Thyroid gland (tissue), 4 donors: ENCODE measurements at regions not wholly inside any gene's neighbourhood (a gene's known extent, or its start where the extent isn't known, plus 50 kb on each side); places are given as distances from the start of the nearest gene placed in this dataset.

Source experiments
- DNase-seq, 2 donors: peaks; one replicate each; pipeline ENCODE4 v3.0.0-alpha.2; 2019
- H3K27ac ChIP-seq, 3 donors: fragments of 200-600 bp; sonication (generic); 1 replicate in 2 of 3; 2 replicates in 1 of 3; pipeline ENCODE4 v1.5.1; 2016 to 2019; ENCODE audit warnings: mild to moderate bottlenecking in 1 of 3, moderate library complexity in 1 of 3
- H3K27me3 ChIP-seq: fragments of 200-600 bp; sonication (generic); one replicate; pipeline ENCODE4 v1.5.1; 2019
- H3K36me3 ChIP-seq, 2 donors: fragments of 200-600 bp; sonication (generic); one replicate each; pipeline ENCODE4 v1.5.1; 2016 to 2019
- H3K4me1 ChIP-seq, 2 donors: fragments of 200-600 bp; sonication (generic); one replicate each; pipeline ENCODE4 v1.5.1; 2017 to 2019
- H3K4me3 ChIP-seq, 3 donors: fragments of 200-600 bp; sonication (generic); replicated peaks in 1 of 3; 1 replicate in 2 of 3; 2 replicates in 1 of 3; pipeline ENCODE4 v1.5.1; 2016; ENCODE audit warnings: mild to moderate bottlenecking in 1 of 3
- H3K9me3 ChIP-seq: fragments of 200-600 bp; sonication (generic); one replicate; pipeline ENCODE4 v1.5.1; 2017
- POLR2A ChIP-seq, 2 donors: fragments of 450-650 bp; IDR thresholded peaks; one replicate each; pipeline ENCODE4 v1.6.1; 2017; ENCODE audit warnings: antibody characterized with exemption in 2 of 2, mild to moderate bottlenecking in 2 of 2, moderate library complexity in 1 of 2
- WGBS, 2 donors: methylation state at CpG; one replicate each; pipeline ENCODE4 v1.1.5; 2017; 5-methylcytosine and 5-hydroxymethylcytosine counted together
- intact Hi-C: fragments of 100-400 bp; cut with DNase I; formaldehyde crosslinking; loops from one replicate; pipeline ENCODE4 v1.15.1; 2023
- TF ChIP-seq, protein P1 (sequence below), 6 experiments: fragments of 200-600 bp in 3 of 6; fragments of 450-650 bp in 3 of 6; sonication (generic) in 3 of 6; IDR thresholded peaks; one replicate each; pipeline ENCODE4 v1.5.1; 2016 to 2019; ENCODE audit warnings: antibody characterized with exemption in 6 of 6, mild to moderate bottlenecking in 2 of 6, inconsistent platforms in 1 of 6, moderate library complexity in 1 of 6

GRCh38 chr10:94085288-94085687 is 91.6 kb downstream of the PLCE1 start:
- no peak overlapping the region for H3K27ac ChIP-seq

GRCh38 chr10:94085766-94086437 is 92.2 kb downstream of the PLCE1 start:
- H3K4me1 ChIP-seq: peaks cover 23 to 24% of the 10 kb centered on the region in 2 donors
- H3K27me3 ChIP-seq: no peaks in the 10 kb centered on the region
- 86 to 87% methylated on average over 5 of the region's 5 CpGs for WGBS, 2 donors
- TF ChIP-seq, protein P1, sequence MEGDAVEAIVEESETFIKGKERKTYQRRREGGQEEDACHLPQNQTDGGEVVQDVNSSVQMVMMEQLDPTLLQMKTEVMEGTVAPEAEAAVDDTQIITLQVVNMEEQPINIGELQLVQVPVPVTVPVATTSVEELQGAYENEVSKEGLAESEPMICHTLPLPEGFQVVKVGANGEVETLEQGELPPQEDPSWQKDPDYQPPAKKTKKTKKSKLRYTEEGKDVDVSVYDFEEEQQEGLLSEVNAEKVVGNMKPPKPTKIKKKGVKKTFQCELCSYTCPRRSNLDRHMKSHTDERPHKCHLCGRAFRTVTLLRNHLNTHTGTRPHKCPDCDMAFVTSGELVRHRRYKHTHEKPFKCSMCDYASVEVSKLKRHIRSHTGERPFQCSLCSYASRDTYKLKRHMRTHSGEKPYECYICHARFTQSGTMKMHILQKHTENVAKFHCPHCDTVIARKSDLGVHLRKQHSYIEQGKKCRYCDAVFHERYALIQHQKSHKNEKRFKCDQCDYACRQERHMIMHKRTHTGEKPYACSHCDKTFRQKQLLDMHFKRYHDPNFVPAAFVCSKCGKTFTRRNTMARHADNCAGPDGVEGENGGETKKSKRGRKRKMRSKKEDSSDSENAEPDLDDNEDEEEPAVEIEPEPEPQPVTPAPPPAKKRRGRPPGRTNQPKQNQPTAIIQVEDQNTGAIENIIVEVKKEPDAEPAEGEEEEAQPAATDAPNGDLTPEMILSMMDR (IDR thresholded peaks at IDR 0.05): no peak
- H3K36me3 ChIP-seq: no peaks in the 10 kb centered on the region
- DNase-seq: no peak
- no peak overlapping the region for H3K27ac ChIP-seq
- H3K4me3 ChIP-seq: no peak overlapping the region
- intact Hi-C loops: no loop called here
- no peaks in the 10 kb centered on the region for H3K9me3 ChIP-seq

More at GRCh38 chr10:94085288-94085687, 91.6 kb downstream of the PLCE1 start:
- Histone ChIP-seq H3K27me3 (no peaks in the 10 kb centered on the region), H3K4me3 (no peak overlapping the region), H3K9me3 (no peaks in the 10 kb centered on the region), H3K36me3 (no peaks in the 10 kb centered on the region), H3K4me1 (peaks cover 16 to 20% of the 10 kb centered on the region in 2 donors)
- TF ChIP-seq, protein P1 (IDR thresholded peaks at IDR 0.05): no peak
- TF ChIP-seq POLR2A (IDR thresholded peaks at IDR 0.05): no peak
- 80 to 89% methylated on average over 4 of the region's 4 CpGs for WGBS, 2 donors
- intact Hi-C loops: no loop called here
- DNase-seq: no peak

- Histone ChIP-seq H3K27me3 (no peaks in the 10 kb centered on the region), H3K4me3 (no peak overlapping the region), H3K4me1 (peaks cover 38 to 44% of the 10 kb centered on the region in 2 donors), H3K27ac (no peak overlapping the region), H3K36me3 (no peaks in the 10 kb centered on the region), H3K9me3 (no peaks in the 10 kb centered on the region)
- DNase-seq: peak; percentile 52 to 63
- intact Hi-C loops: no loop called here
- 25 to 29% methylated on average over 7 of the region's 7 CpGs for WGBS, 2 donors
- TF ChIP-seq, protein P1 (IDR thresholded peaks at IDR 0.05): no peak
- TF ChIP-seq POLR2A (IDR thresholded peaks at IDR 0.05): no peak
These were observed 95.2 kb downstream of the PLCE1 start for GRCh38 chr10:94088926-94089381.

- intact Hi-C loops: no loop called here
- Histone ChIP-seq H3K4me3 (no peak overlapping the region), H3K4me1 (peaks cover 35 to 40% of the 10 kb centered on the region in 2 donors), H3K36me3 (no peaks in the 10 kb centered on the region), H3K27me3 (no peaks in the 10 kb centered on the region), H3K9me3 (no peaks in the 10 kb centered on the region), H3K27ac (no peak overlapping the region)
- TF ChIP-seq, protein P1 (IDR thresholded peaks at IDR 0.05): no peak
- no peak for TF ChIP-seq POLR2A (IDR thresholded peaks at IDR 0.05)
- DNase-seq: no peak
These were observed 97.9 kb downstream of the PLCE1 start for GRCh38 chr10:94091649-94092048.

DNA sequence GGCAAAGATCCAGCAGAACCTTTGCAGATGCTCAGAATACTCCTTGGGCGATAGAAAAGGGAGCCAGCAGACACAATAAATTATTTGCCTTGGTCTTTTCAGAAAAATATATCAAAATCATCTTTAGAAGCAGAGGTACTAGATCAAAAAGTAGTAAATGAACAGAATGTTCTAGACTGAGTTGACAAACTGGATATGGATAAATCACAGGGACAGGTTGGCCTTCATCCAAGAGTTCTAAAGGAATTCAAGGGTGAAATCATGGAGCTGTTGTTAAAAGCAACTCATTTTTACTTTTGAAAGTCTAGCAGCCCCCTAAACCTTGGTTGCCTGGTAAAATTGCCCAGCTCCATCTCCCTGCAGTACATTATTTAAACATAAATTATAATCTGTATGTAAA is 99.1 kb downstream of the PLCE1 start:
- Histone ChIP-seq H3K27me3 (no peaks in the 10 kb centered on the region), H3K4me1 (peaks cover 35 to 40% of the 10 kb centered on the region in 2 donors), H3K36me3 (no peaks in the 10 kb centered on the region), H3K27ac (peak overlapping the region in 2 of 3 donors; percentile 39 to 43), H3K4me3 (no peak overlapping the region), H3K9me3 (no peaks in the 10 kb centered on the region)
- WGBS, 2 donors: 87 to 90% methylated on average over 1 of the region's 1 CpG
- TF ChIP-seq, protein P1 (IDR thresholded peaks at IDR 0.05): no peak
- TF ChIP-seq POLR2A (IDR thresholded peaks at IDR 0.05): no peak
- DNase-seq: peak in 1 of 2 donors; percentile 29
- intact Hi-C loops: no loop called here
